IMR-90 (cell line): ENCODE measurements at regions not wholly inside any gene's neighbourhood (a gene's known extent, or its start where the extent isn't known, plus 50 kb on each side); places are given as distances from the start of the nearest gene placed in this dataset.

Experiments used
- ATAC-seq: fragments of 200-7000 bp; cut with Tn5 transposase; 2 replicates; pipeline ENCODE4 v1.9.1; 2020; ENCODE audit warnings: low read depth, mild to moderate bottlenecking, moderate library complexity
- BruUV-seq: library from RNA; stranded (reverse); fragments of 400-500 nt; replicated peaks from 2 replicates; lab custom pipeline; 2021; lab: Mats Ljungman, UMichigan
- CTCF ChIA-PET: fragments of 300-600 bp; formaldehyde crosslinking; extraction: SDS; loops from one replicate; lab custom pipeline; 2021; ENCODE audit warnings: antibody characterized with exemption; lab: Yijun Ruan, JAX
- POLR2A ChIA-PET: fragments of 300-600 bp; sonication (Branson Sonifier 250); formaldehyde crosslinking; loops from one replicate; lab custom pipeline; 2022; ENCODE audit warnings: antibody characterized with exemption; ENCODE audit not compliant: unreplicated experiment; lab: Charles Lee
- DNase-seq: peaks from one replicate; pipeline ENCODE4 v3.0.0; 2013
- H2AFZ ChIP-seq: replicated peaks from 2 replicates; pipeline ENCODE3; 2013; ENCODE audit warnings: low read length, mild to moderate bottlenecking; ENCODE audit not compliant: poor library complexity
- H2AK5ac ChIP-seq: 2 replicates; pipeline ENCODE4 v1.6.1; 2013; ENCODE audit warnings: low read depth, low read length, inconsistent platforms
- H2AK9ac ChIP-seq: replicated peaks from 2 replicates; pipeline ENCODE3; 2013; ENCODE audit warnings: mild to moderate bottlenecking, low read depth, low read length, moderate library complexity; ENCODE audit not compliant: poor library complexity
- H2BK120ac ChIP-seq: 2 replicates; pipeline ENCODE4 v1.6.1; 2013; ENCODE audit warnings: low read depth, low read length, inconsistent platforms
- H2BK15ac ChIP-seq: 3 replicates; pipeline ENCODE4 v1.6.1; 2013; ENCODE audit warnings: low read depth, low read length, inconsistent platforms
- H2BK20ac ChIP-seq: 2 replicates; pipeline ENCODE4 v1.6.1; 2013; ENCODE audit warnings: low read depth, mild to moderate bottlenecking, inconsistent platforms, low read length, moderate library complexity
- H2BK5ac ChIP-seq: 2 replicates; pipeline ENCODE4 v1.6.1; 2013; ENCODE audit warnings: mild to moderate bottlenecking, low read depth, low read length, inconsistent platforms; ENCODE audit not compliant: poor library complexity, severe bottlenecking
- H3K14ac ChIP-seq: replicated peaks from 2 replicates; pipeline ENCODE4 v1.6.1; 2013; ENCODE audit warnings: low read depth, low read length, inconsistent platforms
- H3K18ac ChIP-seq: 2 replicates; pipeline ENCODE4 v1.6.1; 2013; ENCODE audit warnings: low read depth, low read length, control low read depth
- H3K23ac ChIP-seq: 2 replicates; pipeline ENCODE4 v1.6.1; 2013; ENCODE audit warnings: low read depth, low read length, inconsistent platforms
- H3K27ac ChIP-seq: 2 replicates; pipeline ENCODE4 v1.5.1; 2013; ENCODE audit warnings: mild to moderate bottlenecking, control low read depth, low read length; ENCODE audit not compliant: insufficient read depth
- H3K27me3 ChIP-seq: 2 replicates; pipeline ENCODE4 v1.6.1; 2013; ENCODE audit warnings: low read length; ENCODE audit not compliant: control insufficient read depth, insufficient read depth
- H3K36me3 ChIP-seq: 2 replicates; pipeline ENCODE4 v1.6.1; 2013; ENCODE audit warnings: low read length, mixed read lengths; ENCODE audit not compliant: control insufficient read depth, insufficient read depth
- H3K4ac ChIP-seq: 2 replicates; pipeline ENCODE4 v1.6.1; 2013; ENCODE audit warnings: low read depth, low read length, inconsistent platforms
- H3K4me1 ChIP-seq: 2 replicates; pipeline ENCODE4 v1.6.1; 2013; ENCODE audit warnings: low read length, mixed read lengths; ENCODE audit not compliant: control insufficient read depth, insufficient read depth
- H3K4me2 ChIP-seq: 2 replicates; pipeline ENCODE4 v1.6.1; 2013; ENCODE audit warnings: low read depth, mild to moderate bottlenecking, control low read depth, low read length, moderate library complexity
- H3K4me3 ChIP-seq: 2 replicates; pipeline ENCODE4 v1.5.1; 2013; ENCODE audit warnings: low read depth, mild to moderate bottlenecking, control low read depth, low read length, moderate library complexity; ENCODE audit not compliant: insufficient read depth
- H3K56ac ChIP-seq: 2 replicates; pipeline ENCODE4 v1.6.1; 2013; ENCODE audit warnings: low read length, inconsistent platforms; ENCODE audit not compliant: insufficient read depth; ENCODE audit errors: extremely low read depth
- H3K79me1 ChIP-seq, 2 experiments: 2 replicates each; pipeline ENCODE4 v1.6.1; 2013; ENCODE audit warnings: low read length in 2 of 2, inconsistent platforms in 1 of 2, low read depth in 1 of 2
- H3K9ac ChIP-seq: 2 replicates; pipeline ENCODE4 v1.6.1; 2013; ENCODE audit warnings: low read depth, low read length, control low read depth
- H3K9me1 ChIP-seq: 2 replicates; pipeline ENCODE4 v1.6.1; 2013; ENCODE audit warnings: low read length, inconsistent platforms; ENCODE audit not compliant: insufficient read depth
- H3K9me3 ChIP-seq: 2 replicates; pipeline ENCODE4 v1.6.1; 2013; ENCODE audit warnings: low read length; ENCODE audit not compliant: control insufficient read depth, insufficient read depth
- H4K20me1 ChIP-seq: 2 replicates; pipeline ENCODE4 v1.6.1; 2013; ENCODE audit warnings: low read length, inconsistent platforms; ENCODE audit not compliant: insufficient read depth
- H4K5ac ChIP-seq: 2 replicates; pipeline ENCODE4 v1.6.1; 2013; ENCODE audit warnings: mild to moderate bottlenecking, low read depth, low read length, control low read depth
- H4K8ac ChIP-seq, 2 experiments: 2 replicates each; pipeline ENCODE4 v1.6.1; 2013; ENCODE audit warnings: low read depth in 2 of 2, low read length in 2 of 2, control low read depth in 1 of 2, inconsistent platforms in 1 of 2
- H4K91ac ChIP-seq: 2 replicates; pipeline ENCODE4 v1.6.1; 2013; ENCODE audit warnings: low read depth, low read length, inconsistent platforms; ENCODE audit not compliant: insufficient read depth
- BHLHE40 ChIP-seq: fragments of 150-350 bp; IDR thresholded peaks from 2 replicates; pipeline ENCODE4 v1.6.1; 2016; ENCODE audit warnings: mild to moderate bottlenecking, low read depth, low read length
- CEBPB ChIP-seq: IDR thresholded peaks from 2 replicates; pipeline ENCODE4 v1.6.1; 2012; ENCODE audit warnings: low read depth, low read length, improper control_type of control experiment
- CHD1 ChIP-seq: IDR thresholded peaks from 2 replicates; pipeline ENCODE4 v1.6.1; 2012; ENCODE audit warnings: low read depth, low read length, improper control_type of control experiment
- MAZ ChIP-seq: IDR thresholded peaks from 2 replicates; pipeline ENCODE4 v1.6.1; 2012; ENCODE audit warnings: low read depth, mild to moderate bottlenecking, low read length, improper control_type of control experiment, moderate library complexity, borderline replicate concordance
- MXI1 ChIP-seq: IDR thresholded peaks from 2 replicates; pipeline ENCODE4 v1.6.1; 2012; ENCODE audit warnings: low read depth, mild to moderate bottlenecking, low read length, moderate library complexity, borderline replicate concordance
- POLR2A ChIP-seq: IDR thresholded peaks from 2 replicates; pipeline ENCODE4 v1.6.1; 2012; ENCODE audit warnings: mild to moderate bottlenecking, low read depth, low read length
- RAD21 ChIP-seq: IDR thresholded peaks from 2 replicates; pipeline ENCODE4 v1.6.1; 2012; ENCODE audit warnings: low read length, improper control_type of control experiment
- RFX5 ChIP-seq: IDR thresholded peaks from 2 replicates; pipeline ENCODE4 v1.8.0; 2012; ENCODE audit warnings: low read depth, mild to moderate bottlenecking, low read length, moderate library complexity
- SMC3 ChIP-seq: fragments of 150-350 bp; IDR thresholded peaks from 2 replicates; pipeline ENCODE4 v1.6.1; 2016; ENCODE audit warnings: low read depth, mild to moderate bottlenecking, antibody characterized with exemption, low read length, moderate library complexity
- USF2 ChIP-seq: fragments of 150-350 bp; IDR thresholded peaks from 2 replicates; pipeline ENCODE4 v1.6.1; 2017; ENCODE audit warnings: mild to moderate bottlenecking, antibody characterized with exemption, low read length, low read depth
- WGBS, 2 experiments: methylation state at CpG; one replicate each; pipeline versions ENCODE4 v1.1.5 to v1.1.7; 2013; ENCODE audit warnings: missing lambda C conversion rate in 2 of 2; ENCODE audit not compliant: insufficient read length in 1 of 2; ENCODE audit errors: extremely low coverage in 2 of 2; 5-methylcytosine and 5-hydroxymethylcytosine counted together
- dilution Hi-C: fragments of 300-500 bp; cut with HindIII; formaldehyde crosslinking; loops from one replicate; pipeline ENCODE4 v1.14.3; 2018; ENCODE audit warnings: low sequenced_read_pairs; ENCODE audit not compliant: unreplicated experiment
- in situ Hi-C: fragments of 300-500 bp; cut with MboI; formaldehyde crosslinking; loops from 3 replicates; pipeline ENCODE4 v1.14.3; 2019; ENCODE audit warnings: low sequenced_read_pairs, inconsistent platforms, mixed read lengths
- intact Hi-C: fragments of 100-400 bp; cut with micrococcal nuclease; formaldehyde crosslinking; loops from 2 replicates; pipeline ENCODE4 v1.10.0; 2022

GRCh38 chr9:68599826-68600225 is 59.1 kb upstream of the TMEM252 start:
- no peaks in the 10 kb centered on the region for H3K9me1 ChIP-seq
- H3K27ac ChIP-seq = no peak overlapping the region
- POLR2A ChIA-PET = no interaction called here
- BruUV-seq = no TSS peak
- DNase-seq (no peak), ATAC-seq (no peak)
- no peaks in the 10 kb centered on the region for H3K9me3 ChIP-seq
- H2BK20ac ChIP-seq = no peak overlapping the region
- no peak for TF ChIP-seq USF2
- no peak for TF ChIP-seq RFX5
- no peak for TF ChIP-seq SMC3
- TF ChIP-seq BHLHE40 = no peak
- TF ChIP-seq POLR2A = no peak
- TF ChIP-seq MXI1 = no peak
- TF ChIP-seq CEBPB = no peak
- no peak for TF ChIP-seq MAZ
- TF ChIP-seq CHD1 = no peak
- no peak for TF ChIP-seq RAD21
- no peak overlapping the region for H2AFZ ChIP-seq
- in situ Hi-C loops = no loop called here
- H4K20me1 ChIP-seq = no peaks in the 10 kb centered on the region
- H3K4me1 ChIP-seq = no peaks in the 10 kb centered on the region
- H2AK5ac ChIP-seq = no peak overlapping the region
- no peak overlapping the region for H3K23ac ChIP-seq
- intact Hi-C loops = no loop called here
- H3K4me3 ChIP-seq = no peak overlapping the region
- WGBS, 2 experiments = 60% methylated on average over 2 of the region's 2 CpGs; no CpG with 5 or more reads in 1 of the 2 experiments
- H3K4ac ChIP-seq = no peak overlapping the region
- no peak overlapping the region for H4K5ac ChIP-seq
- no peaks in the 10 kb centered on the region for H3K79me1 ChIP-seq
- H2AK9ac ChIP-seq = no peak overlapping the region
- H3K9ac ChIP-seq = no peak overlapping the region
- dilution Hi-C loops = no loop called here
- no peak overlapping the region for H2BK15ac ChIP-seq
- no peak overlapping the region for H2BK120ac ChIP-seq
- no peak overlapping the region for H3K56ac ChIP-seq
- CTCF ChIA-PET = no interaction called here
- H3K14ac ChIP-seq = no peak overlapping the region
- H3K4me2 ChIP-seq = no peak overlapping the region
- no peak overlapping the region for H3K18ac ChIP-seq
- H3K36me3 ChIP-seq = no peaks in the 10 kb centered on the region
- H2BK5ac ChIP-seq = no peak overlapping the region
- H4K91ac ChIP-seq = no peak overlapping the region
- no peak overlapping the region for H4K8ac ChIP-seq
- H3K27me3 ChIP-seq = peaks cover 2% of the 10 kb centered on the region; the same call in 1 of the 2 replicates
